C4-2B (cell line): ENCODE measurements at regions not wholly inside any gene's neighbourhood (a gene's known extent, or its start where the extent isn't known, plus 50 kb on each side); places are given as distances from the start of the nearest gene placed in this dataset.

Experiments
- H3K27ac ChIP-seq: fragments of 450-650 bp; 2 replicates; pipeline ENCODE4 v1.5.1; 2017
- ZFX ChIP-seq: fragments of 450-650 bp; IDR thresholded peaks from 2 replicates; pipeline ENCODE4 v1.6.1; 2017
- TF ChIP-seq, protein P1 (sequence below): fragments of 450-650 bp; conservative IDR thresholded peaks from 2 replicates; pipeline ENCODE4 v1.5.1; 2017; ENCODE audit warnings: mild to moderate bottlenecking

DNA sequence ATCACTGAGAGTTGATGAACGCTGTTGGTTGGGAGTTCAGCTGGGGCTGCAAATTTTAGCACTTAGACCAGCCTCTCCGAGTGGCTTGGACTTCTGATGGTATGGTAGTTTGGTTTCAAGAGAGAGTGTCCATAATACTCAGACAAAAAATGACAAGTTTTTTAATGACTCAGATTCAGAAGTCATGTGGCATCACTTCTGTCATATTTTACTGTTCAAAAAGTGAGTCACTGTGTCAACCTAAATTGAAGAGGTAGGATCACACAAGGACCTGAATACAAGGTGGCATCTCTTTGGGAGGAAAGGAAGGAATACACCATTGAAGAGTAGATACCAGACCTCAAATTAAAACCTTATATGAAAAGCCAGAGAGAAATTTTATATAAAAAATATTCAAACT lies 99.1 kb upstream of the CHMP2B start:
- TF ChIP-seq, protein P1, sequence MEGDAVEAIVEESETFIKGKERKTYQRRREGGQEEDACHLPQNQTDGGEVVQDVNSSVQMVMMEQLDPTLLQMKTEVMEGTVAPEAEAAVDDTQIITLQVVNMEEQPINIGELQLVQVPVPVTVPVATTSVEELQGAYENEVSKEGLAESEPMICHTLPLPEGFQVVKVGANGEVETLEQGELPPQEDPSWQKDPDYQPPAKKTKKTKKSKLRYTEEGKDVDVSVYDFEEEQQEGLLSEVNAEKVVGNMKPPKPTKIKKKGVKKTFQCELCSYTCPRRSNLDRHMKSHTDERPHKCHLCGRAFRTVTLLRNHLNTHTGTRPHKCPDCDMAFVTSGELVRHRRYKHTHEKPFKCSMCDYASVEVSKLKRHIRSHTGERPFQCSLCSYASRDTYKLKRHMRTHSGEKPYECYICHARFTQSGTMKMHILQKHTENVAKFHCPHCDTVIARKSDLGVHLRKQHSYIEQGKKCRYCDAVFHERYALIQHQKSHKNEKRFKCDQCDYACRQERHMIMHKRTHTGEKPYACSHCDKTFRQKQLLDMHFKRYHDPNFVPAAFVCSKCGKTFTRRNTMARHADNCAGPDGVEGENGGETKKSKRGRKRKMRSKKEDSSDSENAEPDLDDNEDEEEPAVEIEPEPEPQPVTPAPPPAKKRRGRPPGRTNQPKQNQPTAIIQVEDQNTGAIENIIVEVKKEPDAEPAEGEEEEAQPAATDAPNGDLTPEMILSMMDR, result no peak
- no peak for TF ChIP-seq ZFX
- H3K27ac ChIP-seq, result no peak overlapping the region

DNA sequence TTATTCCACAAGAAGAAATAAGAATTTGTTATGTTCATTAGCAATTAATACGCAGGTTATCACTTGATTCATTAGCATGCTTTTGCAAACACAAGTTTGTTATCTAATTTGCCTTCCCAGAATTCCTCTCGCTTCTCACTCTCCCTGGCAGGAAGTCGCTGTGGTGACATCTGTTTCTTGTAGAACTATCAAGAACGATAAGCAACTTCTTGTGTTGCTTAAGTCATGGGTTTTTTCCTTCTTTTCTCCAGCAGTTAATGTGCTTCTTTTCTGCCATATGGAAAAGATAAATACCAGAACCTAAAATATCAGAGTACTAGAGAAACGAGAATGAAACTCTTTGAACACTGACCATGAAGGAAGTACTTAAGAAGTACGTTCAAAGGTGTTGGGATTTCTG lies 99.8 kb upstream of the CHMP2B start:
- H3K27ac ChIP-seq, result no peak overlapping the region
- TF ChIP-seq, protein P1, result no peak
- no peak for TF ChIP-seq ZFX

DNA sequence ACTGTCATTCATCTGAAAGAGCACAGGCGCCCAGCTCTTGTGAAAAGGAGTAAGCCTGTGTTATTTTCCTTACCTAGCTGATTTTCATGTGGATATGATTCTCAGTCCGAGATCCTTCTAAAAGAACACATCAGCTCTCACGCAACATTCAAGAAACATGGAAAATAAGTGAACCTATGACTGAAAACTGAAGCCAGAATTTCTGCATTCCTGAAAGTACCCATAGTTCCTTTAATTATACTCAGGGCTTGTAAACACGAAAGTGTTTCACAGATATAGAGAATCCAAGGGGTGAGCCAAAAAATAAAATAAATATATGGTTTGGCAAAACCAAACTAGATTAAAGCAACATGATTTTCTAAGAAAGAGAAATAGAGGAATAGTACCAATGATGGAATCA lies 100.8 kb upstream of the CHMP2B start:
- TF ChIP-seq, protein P1, result no peak
- TF ChIP-seq ZFX, result no peak
- no peak overlapping the region for H3K27ac ChIP-seq

DNA sequence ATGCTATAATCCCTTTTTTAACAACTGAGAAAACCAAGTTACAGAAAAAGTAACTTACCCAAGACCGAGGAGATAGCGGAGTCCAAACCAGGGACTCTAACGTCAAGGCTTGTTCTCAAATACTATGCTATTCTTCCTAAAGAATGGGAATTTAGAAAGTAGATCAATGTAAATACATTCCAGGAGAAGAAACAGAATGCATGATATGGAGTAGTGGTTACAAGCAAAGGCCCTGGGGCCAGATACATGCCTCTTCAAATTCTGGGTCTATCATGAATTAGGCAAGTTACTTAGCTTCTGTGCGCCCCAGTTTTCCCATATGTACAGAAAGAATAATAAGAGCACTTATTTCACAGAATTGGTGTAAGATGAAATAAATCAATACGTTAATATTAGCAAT lies 102.0 kb upstream of the CHMP2B start:
- TF ChIP-seq ZFX, result no peak
- TF ChIP-seq, protein P1, result no peak
- H3K27ac ChIP-seq, result no peak overlapping the region

DNA sequence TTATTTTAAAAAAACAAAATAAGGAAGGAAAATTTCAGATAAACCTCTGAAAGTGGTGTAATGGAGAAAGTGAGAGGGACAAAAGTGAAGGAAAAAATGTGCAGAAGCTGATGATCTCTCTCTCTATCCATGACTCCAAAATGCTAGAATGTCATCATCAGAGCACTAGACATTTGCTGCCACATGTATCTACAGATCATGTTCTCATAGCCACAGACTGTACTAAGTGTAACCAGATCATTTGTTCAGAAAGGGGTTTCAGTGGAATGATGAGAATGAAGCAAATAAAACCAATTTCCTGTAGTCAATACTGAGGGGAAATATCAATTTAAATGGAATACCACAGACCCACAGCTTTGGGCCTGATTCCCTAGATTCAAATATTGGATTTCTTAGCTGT lies 104.3 kb upstream of the CHMP2B start:
- TF ChIP-seq ZFX, result no peak

DNA sequence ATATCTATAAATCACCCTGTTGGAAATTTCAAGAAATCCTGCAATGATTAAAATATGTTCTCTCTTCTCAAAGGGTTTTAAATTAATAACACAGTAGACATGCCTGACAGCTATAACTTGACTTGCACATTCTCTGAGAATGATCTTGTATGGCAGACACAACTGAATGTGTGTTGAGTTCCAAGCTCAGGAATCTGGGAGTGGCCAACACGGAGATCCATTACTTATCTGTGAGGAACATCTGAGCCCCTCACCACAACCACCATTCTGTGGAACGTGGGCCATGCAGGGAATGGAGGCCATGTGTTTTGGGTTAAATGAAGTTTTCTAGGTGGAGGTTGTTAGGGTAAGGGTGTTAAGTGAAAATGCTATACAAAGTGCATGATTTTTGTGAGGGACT lies 105.3 kb upstream of the CHMP2B start:
- no peak overlapping the region for H3K27ac ChIP-seq
- TF ChIP-seq, protein P1, result no peak
- TF ChIP-seq ZFX, result no peak

More for the DNA sequence above, 104.3 kb upstream of the CHMP2B start:
- H3K27ac ChIP-seq, result no peak overlapping the region

DNA sequence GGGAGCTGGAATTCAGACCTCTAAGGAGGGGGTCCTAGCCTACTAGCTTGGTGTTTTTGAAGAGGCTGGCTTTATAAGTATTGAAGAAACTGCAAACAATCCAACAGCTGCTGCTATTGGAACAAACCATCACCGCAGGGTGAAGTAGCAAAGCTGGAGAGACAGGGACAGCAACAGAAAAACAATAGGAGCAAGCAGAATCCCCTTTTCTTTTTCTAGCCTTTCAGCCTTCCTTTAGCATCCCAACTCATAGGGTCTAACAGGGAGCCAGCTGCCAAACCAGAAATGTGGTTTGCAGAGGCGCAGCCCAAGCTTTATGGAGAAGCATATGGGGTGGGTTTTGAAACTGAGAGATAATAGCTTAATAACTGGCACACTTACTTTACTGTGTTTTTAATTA lies 106.2 kb upstream of the CHMP2B start:
- TF ChIP-seq, protein P1, result no peak
- TF ChIP-seq ZFX, result no peak
- no peak overlapping the region for H3K27ac ChIP-seq

DNA sequence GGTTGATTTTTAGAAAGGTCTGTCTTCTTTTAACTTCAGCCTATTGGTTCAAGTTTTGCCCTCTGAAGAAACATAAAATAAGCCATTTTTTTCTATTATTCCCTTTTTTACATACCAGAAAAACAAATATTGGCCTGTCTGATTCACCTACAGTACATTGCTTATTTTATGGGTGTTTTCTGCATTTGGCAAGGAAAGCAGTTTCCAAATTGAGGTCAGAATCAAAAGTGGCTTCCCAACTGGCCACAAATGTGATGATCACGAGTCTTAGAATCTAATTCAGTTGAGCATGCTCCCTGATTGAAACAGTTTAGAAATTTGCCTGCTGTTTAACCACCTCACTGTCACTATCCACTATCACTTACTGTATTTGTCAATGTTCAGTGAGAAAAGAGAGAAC lies 106.9 kb upstream of the CHMP2B start:
- no peak overlapping the region for H3K27ac ChIP-seq
- TF ChIP-seq, protein P1, result no peak
- TF ChIP-seq ZFX, result no peak
